Epithelial cell of esophagus (primary cell): ENCODE measurements at regions not wholly inside any gene's neighbourhood (a gene's known extent, or its start where the extent isn't known, plus 50 kb on each side); places are given as distances from the start of the nearest gene placed in this dataset.
"Not testable (repeated sequence)": the region's sequence is repeated elsewhere in the genome, so short reads cannot be mapped to it uniquely, and the experiment has no call there.

Experiments used
- DNase-seq: peaks from one replicate; pipeline ENCODE4 v3.0.0; 2010; ENCODE audit warnings: low read depth
- H3K4me3 ChIP-seq: 2 replicates; pipeline ENCODE4 v1.5.1; 2011; ENCODE audit warnings: mild to moderate bottlenecking, low read length, control low read depth
- CTCF ChIP-seq: IDR thresholded peaks from 2 replicates; pipeline ENCODE4 v1.5.1; 2011; ENCODE audit warnings: low read depth, mild to moderate bottlenecking, low read length, control low read depth, inconsistent platforms; ENCODE audit not compliant: insufficient read depth; ENCODE audit errors: missing control alignments

GRCh38 chr3:145088917-145089316 lies 1072.1 kb downstream of the PLOD2 start:
- DNase-seq = no peak
- H3K4me3 ChIP-seq = no peak overlapping the region
- TF ChIP-seq CTCF = no peak

DNA sequence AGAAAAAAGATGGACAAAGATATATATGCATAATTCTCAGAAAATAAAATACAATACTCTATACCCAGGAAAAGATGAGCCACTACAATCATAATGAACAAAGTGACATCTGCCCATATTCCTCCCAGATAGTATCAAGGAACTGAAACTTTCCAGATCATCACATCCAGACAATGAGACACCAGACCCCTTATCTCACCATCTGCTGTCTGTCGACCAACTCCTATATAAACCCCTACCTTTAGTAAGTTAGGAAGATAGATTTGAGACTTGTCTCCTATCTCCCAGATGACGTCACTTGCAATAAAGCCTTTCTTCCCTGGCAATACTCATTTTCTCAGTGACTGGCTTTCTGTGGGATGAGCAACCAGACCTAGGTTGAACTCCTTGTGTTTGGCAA lies 1071.6 kb downstream of the PLOD2 start:
- TF ChIP-seq CTCF = no peak
- H3K4me3 ChIP-seq = no peak overlapping the region
- no peak for DNase-seq

GRCh38 chr3:145094355-145094941 lies 1066.5 kb downstream of the PLOD2 start:
- DNase-seq = peak; percentile 65
- no peak for TF ChIP-seq CTCF
- H3K4me3 ChIP-seq = no peak overlapping the region

DNA sequence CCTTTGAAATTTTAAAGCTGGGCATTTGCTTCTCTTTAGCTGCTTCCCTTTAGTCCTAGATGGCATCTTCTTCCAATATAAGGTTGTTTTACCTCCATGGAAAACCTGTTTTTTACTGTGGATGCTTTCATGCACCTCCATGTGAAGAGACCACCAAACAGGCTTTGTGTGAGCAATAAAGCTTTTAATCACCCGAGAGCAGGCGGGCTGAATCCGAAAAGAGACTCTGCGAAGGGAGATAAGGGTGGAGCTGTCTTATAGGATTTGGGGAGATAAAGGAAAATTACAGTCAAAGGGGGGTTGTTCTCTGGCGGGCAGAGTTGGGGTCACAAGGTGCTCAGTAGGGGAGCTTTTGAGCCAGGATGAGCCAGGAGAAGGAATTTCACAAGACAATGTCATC lies 1049.8 kb downstream of the PLOD2 start:
- not testable (repeated sequence) for DNase-seq, H3K4me3 ChIP-seq

DNA sequence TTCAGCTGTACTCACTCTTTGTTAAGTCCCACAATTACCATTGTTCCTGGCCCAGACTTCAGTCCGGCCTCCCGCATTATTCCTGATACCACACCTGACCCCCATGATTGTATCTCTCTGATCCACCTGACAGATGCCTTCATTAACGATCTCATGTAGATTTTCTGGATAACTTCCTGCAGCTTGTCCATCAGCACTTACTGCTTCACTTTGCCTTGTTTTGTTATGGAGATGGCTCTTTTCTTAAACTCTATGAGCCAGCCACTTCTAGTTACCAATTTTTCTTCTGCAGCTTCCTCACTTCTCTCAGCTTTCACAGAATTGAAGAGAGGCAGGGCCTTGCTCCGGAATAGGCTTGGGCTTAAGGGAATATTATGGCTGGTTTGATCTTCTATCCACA lies 1044.2 kb downstream of the PLOD2 start:
- TF ChIP-seq CTCF = no peak
- no peak for DNase-seq
- no peak overlapping the region for H3K4me3 ChIP-seq

DNA sequence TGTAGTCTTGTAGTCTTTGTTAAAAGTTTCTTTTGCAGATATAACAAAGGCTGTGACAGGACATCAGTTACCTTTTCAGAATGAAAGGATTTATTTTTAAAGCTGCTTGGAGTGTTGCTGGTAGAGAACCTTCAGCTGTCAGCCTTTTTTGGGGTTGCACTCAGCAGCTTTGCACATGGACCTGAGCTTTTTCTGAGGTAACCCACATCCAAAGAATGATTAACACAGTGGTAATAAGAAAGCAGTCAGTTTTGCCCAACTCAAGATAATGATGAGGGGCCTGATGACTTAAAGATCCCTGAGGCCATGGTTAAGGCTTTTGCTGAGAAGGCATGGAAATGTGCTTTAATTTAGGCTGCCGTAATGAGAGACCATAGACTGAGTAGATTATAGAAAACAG lies 1042.7 kb downstream of the PLOD2 start:
- TF ChIP-seq CTCF = no peak
- DNase-seq = no peak
- no peak overlapping the region for H3K4me3 ChIP-seq

GRCh38 chr3:145124900-145125678 lies 1035.9 kb downstream of the PLOD2 start:
- peak; percentile 4 for DNase-seq
- no peak for TF ChIP-seq CTCF
- no peak overlapping the region for H3K4me3 ChIP-seq
